GM23338 (cell line): ENCODE measurements at regions not wholly inside any gene's neighbourhood (a gene's known extent, or its start where the extent isn't known, plus 50 kb on each side); places are given as distances from the start of the nearest gene placed in this dataset.

Experiments
- ATAC-seq: fragments of 200-7000 bp; cut with Tn5 transposase; 3 replicates; pipeline ENCODE4 v1.9.1; 2020
- DNase-seq: peaks from one replicate; pipeline ENCODE4 v3.0.0-alpha.2; 2015; ENCODE audit warnings: low spot score
- H2AFZ ChIP-seq: fragments of 200-600 bp; sonication (generic); 2 replicates; pipeline ENCODE4 v1.8.0; 2016; ENCODE audit warnings: antibody characterized with exemption, mild to moderate bottlenecking, moderate library complexity
- H3F3A ChIP-seq: fragments of 200-600 bp; sonication (generic); replicated peaks from 2 replicates; pipeline ENCODE4 v1.8.0; 2017; ENCODE audit warnings: antibody characterized with exemption, mixed run types, low read depth
- H3K27ac ChIP-seq: fragments of 200-600 bp; sonication (generic); 2 replicates; pipeline ENCODE4 v1.6.1; 2016; ENCODE audit warnings: low read depth
- H3K27me3 ChIP-seq: fragments of 200-600 bp; sonication (generic); 2 replicates; pipeline ENCODE4 v1.8.0; 2016; ENCODE audit warnings: mild to moderate bottlenecking, mixed run types, moderate library complexity; ENCODE audit not compliant: insufficient read depth
- H3K36me3 ChIP-seq: fragments of 200-600 bp; sonication (generic); 2 replicates; pipeline ENCODE4 v1.8.0; 2016; ENCODE audit warnings: mild to moderate bottlenecking; ENCODE audit not compliant: insufficient read depth
- H3K4me1 ChIP-seq: fragments of 200-600 bp; sonication (generic); 2 replicates; pipeline ENCODE4 v1.8.0; 2016; ENCODE audit warnings: mild to moderate bottlenecking, moderate library complexity; ENCODE audit not compliant: insufficient read depth
- H3K4me2 ChIP-seq: fragments of 200-600 bp; sonication (generic); 2 replicates; pipeline ENCODE4 v1.7.1; 2017; ENCODE audit warnings: mixed run types
- H3K4me3 ChIP-seq: fragments of 200-600 bp; sonication (generic); 2 replicates; pipeline ENCODE4 v1.6.1; 2016; ENCODE audit warnings: mixed run types
- H3K79me2 ChIP-seq: fragments of 200-600 bp; sonication (generic); replicated peaks from 2 replicates; pipeline ENCODE4 v1.8.0; 2017; ENCODE audit warnings: mild to moderate bottlenecking; ENCODE audit not compliant: insufficient read depth
- H3K9me2 ChIP-seq: fragments of 200-600 bp; sonication (generic); 2 replicates; pipeline ENCODE4 v1.8.0; 2017; ENCODE audit not compliant: insufficient read depth
- H4K20me1 ChIP-seq: fragments of 200-600 bp; sonication (generic); replicated peaks from 2 replicates; pipeline ENCODE4 v1.8.0; 2017; ENCODE audit warnings: mild to moderate bottlenecking; ENCODE audit not compliant: insufficient read depth
- H3K27ac Mint-ChIP-seq: 2 replicates; pipeline ENCODE4 v1.8.0; 2020; ENCODE audit warnings: inconsistent platforms, mild to moderate bottlenecking, moderate library complexity, mixed read lengths
- H3K27me3 Mint-ChIP-seq: 3 replicates; pipeline ENCODE4 v1.8.0; 2022; ENCODE audit warnings: low read depth, mild to moderate bottlenecking, moderate library complexity, mixed read lengths, inconsistent platforms; ENCODE audit not compliant: insufficient read depth, poor library complexity
- H3K36me3 Mint-ChIP-seq: 3 replicates; pipeline ENCODE4 v1.8.0; 2021; ENCODE audit warnings: low read depth, mild to moderate bottlenecking, inconsistent platforms, moderate library complexity, mixed read lengths
- H3K4me1 Mint-ChIP-seq: 3 replicates; pipeline ENCODE4 v1.8.0; 2020; ENCODE audit warnings: mild to moderate bottlenecking, inconsistent platforms, mixed read lengths
- H3K4me3 Mint-ChIP-seq: 3 replicates; pipeline ENCODE4 v1.8.0; 2021; ENCODE audit warnings: moderate library complexity, mild to moderate bottlenecking, inconsistent platforms, mixed read lengths
- H3K9me3 Mint-ChIP-seq: 3 replicates; pipeline ENCODE4 v1.8.0; 2020; ENCODE audit warnings: moderate library complexity, mild to moderate bottlenecking, inconsistent platforms, mixed read lengths
- CTCF ChIP-seq, 2 experiments: fragments of 200-600 bp in 1 of 2; sonication (generic) in 1 of 2; conservative IDR thresholded peaks; 2 replicates each; pipeline versions ENCODE4 v1.5.1 to v1.6.1; 2016 to 2017; ENCODE audit warnings: antibody characterized with exemption in 2 of 2, low read depth in 2 of 2, mild to moderate bottlenecking in 2 of 2, moderate library complexity in 1 of 2
- ETS1 ChIP-seq: IDR thresholded peaks from 2 replicates; pipeline ENCODE4 v1.6.1; 2016; ENCODE audit warnings: antibody characterized with exemption
- EZH2 ChIP-seq: fragments of 200-600 bp; sonication (generic); IDR thresholded peaks from one replicate; pipeline ENCODE4 v1.8.0; 2017; ENCODE audit warnings: antibody characterized with exemption, mild to moderate bottlenecking, low read depth; ENCODE audit not compliant: unreplicated experiment
- EZH2phosphoT487 ChIP-seq: fragments of 200-600 bp; sonication (generic); IDR thresholded peaks from one replicate; pipeline ENCODE4 v1.8.1; 2018; ENCODE audit warnings: antibody characterized with exemption; ENCODE audit not compliant: unreplicated experiment
- JUNB ChIP-seq: IDR thresholded peaks from one replicate; pipeline ENCODE4 v1.6.1; 2016; ENCODE audit warnings: antibody characterized with exemption; ENCODE audit not compliant: unreplicated experiment
- POLR2AphosphoS5 ChIP-seq: IDR thresholded peaks from 2 replicates; pipeline ENCODE4 v1.6.1; 2016; ENCODE audit warnings: antibody characterized with exemption, low read depth
- STAT1 ChIP-seq: IDR thresholded peaks from one replicate; pipeline ENCODE4 v1.6.1; 2016; ENCODE audit warnings: antibody characterized with exemption; ENCODE audit not compliant: unreplicated experiment
- ZNF331 ChIP-seq: fragments of 250-450 bp; sonication (Bioruptor Pico); IDR thresholded peaks from 2 replicates; pipeline ENCODE4 v1.5.0; 2020; ENCODE audit warnings: low read depth, mild to moderate bottlenecking, moderate library complexity
- ZNF462 ChIP-seq: fragments of 250-450 bp; sonication (Bioruptor Pico); IDR thresholded peaks from 2 replicates; pipeline ENCODE4 v1.5.0; 2020; ENCODE audit warnings: mild to moderate bottlenecking, moderate library complexity

GRCh38 chr2:83280391-83280790 is 1178.7 kb downstream of the SUCLG1 start:
- Mint-ChIP-seq H3K36me3 (peaks cover 52% of the 10 kb centered on the region), H3K4me1 (peaks cover 13% of the 10 kb centered on the region), H3K27me3 (peaks cover 3% of the 10 kb centered on the region), H3K27ac (no peak overlapping the region), H3K9me3 (peaks cover 39% of the 10 kb centered on the region), H3K4me3 (no peak overlapping the region)
- no peak overlapping the region for H3K27ac ChIP-seq
- no peaks in the 10 kb centered on the region for H3K27me3 ChIP-seq
- no peaks in the 10 kb centered on the region for H3K4me1 ChIP-seq
- H4K20me1 ChIP-seq: no peaks in the 10 kb centered on the region
- peaks cover 12% of the 10 kb centered on the region; the same call in 1 of the 2 replicates for H3K9me2 ChIP-seq
- no peak for TF ChIP-seq JUNB
- TF ChIP-seq EZH2phosphoT487: no peak
- no peak for TF ChIP-seq ZNF331
- no peak for TF ChIP-seq ETS1
- TF ChIP-seq CTCF (conservative IDR thresholded peaks at IDR 0.05; ENCODE audit: low read depth in 2 of 2): no peak
- TF ChIP-seq POLR2AphosphoS5: no peak
- no peak for TF ChIP-seq EZH2
- TF ChIP-seq STAT1: no peak
- no peak for TF ChIP-seq ZNF462 (CRISPR knock-in tag)
- H3F3A ChIP-seq: 0 out of 2 replicates have a peak, but pooled peaks cover 3% of the 10 kb centered on the region
- no peaks in the 10 kb centered on the region for H3K36me3 ChIP-seq
- ATAC-seq (no peak), DNase-seq (no peak)
- H2AFZ ChIP-seq: no peak overlapping the region
- H3K4me2 ChIP-seq: no peak overlapping the region
- no peaks in the 10 kb centered on the region for H3K79me2 ChIP-seq
- H3K4me3 ChIP-seq: no peak overlapping the region
